ENCODE measurements at regions not wholly inside any gene's neighbourhood (a gene's known extent, or its start where the extent isn't known, plus 50 kb on each side); places are given as distances from the start of the nearest gene placed in this dataset.

DNA sequence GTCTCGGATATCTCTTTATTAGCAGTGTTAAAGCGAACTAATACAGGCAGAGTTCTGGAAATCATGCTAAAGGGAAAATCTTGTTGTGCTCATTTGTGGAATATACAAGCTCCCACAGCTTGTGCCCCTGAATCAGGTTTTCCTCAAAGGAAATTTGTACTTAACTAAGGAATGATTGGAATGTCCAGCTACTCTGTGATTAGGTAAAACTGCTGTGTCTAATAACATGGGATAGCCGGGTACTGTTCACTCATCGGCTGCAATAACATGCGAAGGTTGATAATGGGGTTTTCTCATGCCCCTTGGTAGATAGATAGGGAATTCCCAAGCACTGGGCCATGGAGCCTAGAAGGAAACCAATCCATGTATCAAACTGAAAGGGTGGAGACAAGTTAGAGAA is 306.7 kb downstream of the NR2F1-AS1 start:
- DNase-seq, result no peak
- H3K4me3 ChIP-seq (ENCODE audit: insufficient read depth, low read depth, low read length), result no peak overlapping the region
- H3K27me3 ChIP-seq (ENCODE audit: control insufficient read depth, insufficient read depth, low read length), result no peaks in the 10 kb centered on the region
- H3K36me3 ChIP-seq (replicated peaks; ENCODE audit: control insufficient read depth, insufficient read depth, low read length), result no peaks in the 10 kb centered on the region

DNA sequence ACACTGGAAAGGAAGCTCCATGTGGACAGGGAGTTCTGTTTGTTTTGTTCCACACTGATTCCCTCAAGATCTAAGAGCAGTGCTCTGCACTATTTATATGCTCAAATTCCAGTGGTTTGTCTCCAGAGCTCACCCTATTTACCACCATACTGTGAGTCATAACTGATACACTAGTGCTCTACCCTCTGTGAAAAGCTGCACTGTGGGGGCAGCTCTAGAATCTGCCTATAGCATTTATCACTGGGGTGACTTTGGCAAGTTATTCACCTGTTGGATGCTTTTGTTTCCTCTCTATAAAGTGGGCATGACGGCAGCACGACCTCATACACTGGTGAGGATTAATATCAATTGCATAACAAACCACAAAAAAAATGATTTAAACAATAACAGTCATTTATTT is 307.8 kb downstream of the NR2F1-AS1 start:
- Histone ChIP-seq H3K4me3 (ENCODE audit: insufficient read depth, low read depth, low read length) (no peak overlapping the region), H3K36me3 (replicated peaks; ENCODE audit: control insufficient read depth, insufficient read depth, low read length) (no peaks in the 10 kb centered on the region), H3K27me3 (ENCODE audit: control insufficient read depth, insufficient read depth, low read length) (no peaks in the 10 kb centered on the region)
- no peak for DNase-seq

DNA sequence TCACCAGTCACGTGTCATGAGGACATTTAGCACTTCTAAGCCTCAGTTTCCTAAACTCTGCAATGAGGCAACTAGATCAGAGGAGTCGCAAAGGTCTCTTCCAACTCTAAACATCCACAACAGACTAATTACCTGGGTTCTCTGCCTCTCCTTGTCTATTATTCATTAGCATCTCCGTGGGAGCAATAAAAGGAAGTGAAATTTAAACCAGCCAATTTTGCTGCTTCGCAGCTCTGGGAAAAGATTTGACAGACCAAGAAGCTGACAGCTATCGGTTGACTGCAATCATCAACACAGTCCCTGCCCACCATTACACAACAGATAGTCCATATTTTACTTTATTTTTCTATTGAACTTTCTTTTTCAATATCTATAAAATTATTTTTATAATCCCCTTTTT is 308.9 kb downstream of the NR2F1-AS1 start:
- Histone ChIP-seq H3K27me3 (ENCODE audit: control insufficient read depth, insufficient read depth, low read length) (no peaks in the 10 kb centered on the region), H3K4me3 (ENCODE audit: insufficient read depth, low read depth, low read length) (no peak overlapping the region), H3K36me3 (replicated peaks; ENCODE audit: control insufficient read depth, insufficient read depth, low read length) (no peaks in the 10 kb centered on the region)
- no peak for DNase-seq

DNA sequence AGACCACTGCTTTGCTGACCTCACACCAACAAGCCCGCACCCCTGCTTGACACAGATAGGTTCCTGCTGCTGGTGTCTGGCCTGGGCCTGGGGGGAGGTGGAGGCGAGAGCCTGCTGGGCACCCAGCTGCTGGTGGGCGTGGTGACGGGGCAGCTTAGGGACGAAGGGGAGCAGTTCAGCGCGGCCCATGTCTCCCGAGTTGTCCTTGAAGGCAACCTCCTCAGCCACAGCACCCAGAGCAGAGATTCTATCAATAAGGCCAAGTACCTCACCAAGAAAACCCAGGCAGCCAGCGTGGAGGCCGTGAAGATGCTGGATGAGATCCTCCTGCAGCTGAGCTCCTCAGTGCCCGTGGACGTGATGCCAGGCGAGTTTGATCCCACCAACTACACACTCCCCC is 313.3 kb downstream of the NR2F1-AS1 start:
- no peaks in the 10 kb centered on the region for H3K27me3 ChIP-seq (ENCODE audit: control insufficient read depth, insufficient read depth, low read length)
- H3K4me3 ChIP-seq (ENCODE audit: insufficient read depth, low read depth, low read length), result no peak overlapping the region
- no peaks in the 10 kb centered on the region for H3K36me3 ChIP-seq (replicated peaks; ENCODE audit: control insufficient read depth, insufficient read depth, low read length)
- no peak for DNase-seq

DNA sequence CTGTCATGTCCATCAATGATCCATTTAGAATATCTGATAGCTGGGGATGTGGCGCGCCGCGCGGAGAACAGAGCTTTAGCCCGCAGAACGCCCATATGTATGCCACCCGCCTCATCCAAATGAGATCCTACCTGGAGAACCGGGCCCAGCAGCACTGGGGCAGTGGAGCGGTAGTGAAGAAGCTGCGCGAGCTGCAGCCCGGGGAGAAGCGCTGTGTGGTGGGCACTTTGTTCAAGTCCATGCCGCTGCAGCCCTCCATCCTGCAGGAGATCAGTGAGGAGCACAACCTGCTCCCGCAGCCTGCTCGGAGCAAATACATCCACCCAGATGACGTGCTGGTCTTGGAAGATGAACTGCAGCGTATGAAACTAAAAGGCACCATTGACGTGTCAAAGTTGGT is 313.7 kb downstream of the NR2F1-AS1 start:
- DNase-seq, result no peak
- H3K27me3 ChIP-seq (ENCODE audit: control insufficient read depth, insufficient read depth, low read length), result no peaks in the 10 kb centered on the region
- no peak overlapping the region for H3K4me3 ChIP-seq (ENCODE audit: insufficient read depth, low read depth, low read length)
- no peaks in the 10 kb centered on the region for H3K36me3 ChIP-seq (replicated peaks; ENCODE audit: control insufficient read depth, insufficient read depth, low read length)

DNA sequence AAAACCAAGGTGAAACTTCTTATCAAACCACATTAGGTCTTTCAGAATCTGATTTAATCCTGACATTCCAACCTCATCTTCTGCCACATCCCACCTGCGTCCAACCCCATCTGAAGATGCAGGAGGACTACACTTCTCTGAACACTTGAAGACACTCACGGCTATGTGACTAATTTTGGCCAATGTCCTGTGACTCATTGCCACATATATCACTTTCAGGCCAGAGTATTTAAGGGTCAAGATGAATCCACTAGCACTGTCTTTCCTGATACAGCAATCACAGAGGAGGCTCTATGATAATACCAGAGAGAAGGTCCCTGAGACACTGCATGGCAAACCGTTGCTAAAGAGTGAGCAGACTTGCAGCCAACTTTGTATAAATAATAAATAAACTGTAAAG is 323.4 kb downstream of the NR2F1-AS1 start:
- H3K27me3 ChIP-seq (ENCODE audit: control insufficient read depth, insufficient read depth, low read length), result no peaks in the 10 kb centered on the region
- H3K4me3 ChIP-seq (ENCODE audit: insufficient read depth, low read depth, low read length), result no peak overlapping the region
- no peaks in the 10 kb centered on the region for H3K36me3 ChIP-seq (replicated peaks; ENCODE audit: control insufficient read depth, insufficient read depth, low read length)
- no peak for DNase-seq

DNA sequence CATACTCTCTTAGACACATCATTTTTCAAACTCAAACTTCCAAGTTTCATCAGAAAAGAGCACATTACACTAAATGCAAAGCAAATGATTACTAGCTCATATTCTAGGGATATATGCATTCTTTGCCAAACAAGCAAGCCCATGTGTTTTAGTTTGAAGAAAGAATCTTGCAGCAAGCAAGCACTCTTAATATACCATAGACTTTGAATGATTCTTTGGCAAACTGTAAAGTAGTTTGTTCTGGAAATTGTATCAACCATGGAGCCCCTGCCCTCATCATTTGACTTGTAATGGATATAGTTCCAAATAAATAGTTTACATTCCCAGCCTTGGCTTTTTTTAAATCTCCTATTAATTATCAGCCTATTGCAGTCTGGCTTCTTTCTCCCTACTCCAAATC is 325.2 kb downstream of the NR2F1-AS1 start:
- DNase-seq, result no peak
- Histone ChIP-seq H3K36me3 (replicated peaks; ENCODE audit: control insufficient read depth, insufficient read depth, low read length) (no peaks in the 10 kb centered on the region), H3K4me3 (ENCODE audit: insufficient read depth, low read depth, low read length) (no peak overlapping the region), H3K27me3 (ENCODE audit: control insufficient read depth, insufficient read depth, low read length) (no peaks in the 10 kb centered on the region)

DNA sequence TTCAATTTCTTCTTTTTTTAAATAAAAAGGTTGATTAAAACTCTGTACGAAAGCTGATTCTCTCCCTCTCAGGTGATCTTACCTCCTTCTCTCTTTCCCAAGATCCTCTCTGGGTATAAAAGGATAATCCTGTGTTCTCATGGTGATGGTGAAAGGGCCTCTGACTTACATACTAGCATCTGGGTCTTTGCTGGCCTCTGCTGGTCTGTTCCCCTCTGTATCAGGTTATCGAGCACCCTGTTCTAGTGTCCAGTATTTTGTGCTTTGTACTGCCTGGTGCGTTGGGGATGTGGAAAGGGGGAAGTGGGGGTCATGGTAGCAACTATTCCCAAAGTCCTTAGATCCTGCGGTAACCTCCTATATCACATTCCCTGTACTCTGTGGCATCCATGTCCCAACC is 328.9 kb downstream of the NR2F1-AS1 start:
- Histone ChIP-seq H3K27me3 (ENCODE audit: control insufficient read depth, insufficient read depth, low read length) (peaks cover 2% of the 10 kb centered on the region), H3K36me3 (replicated peaks; ENCODE audit: control insufficient read depth, insufficient read depth, low read length) (no peaks in the 10 kb centered on the region), H3K4me3 (ENCODE audit: insufficient read depth, low read depth, low read length) (no peak overlapping the region)
- DNase-seq, result no peak

DNA sequence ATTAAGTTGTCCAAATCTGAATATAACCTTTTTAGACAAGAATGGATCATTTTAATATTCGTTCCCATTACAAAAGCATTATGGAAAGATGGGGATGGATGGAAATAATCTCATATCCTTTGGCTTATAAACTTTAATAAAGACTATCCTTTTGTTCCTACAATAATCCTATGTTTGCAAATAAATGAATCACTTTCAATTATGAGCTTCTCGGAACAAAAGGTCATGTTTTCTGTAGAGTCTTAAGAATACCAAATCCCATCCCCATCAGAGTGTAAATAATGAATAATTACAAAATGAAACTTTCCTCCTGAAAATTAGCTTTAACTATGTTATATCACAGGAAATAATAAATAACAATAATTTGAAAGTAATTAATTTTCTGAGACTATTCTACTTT is 329.7 kb downstream of the NR2F1-AS1 start:
- H3K4me3 ChIP-seq (ENCODE audit: insufficient read depth, low read depth, low read length), result no peak overlapping the region
- H3K36me3 ChIP-seq (replicated peaks; ENCODE audit: control insufficient read depth, insufficient read depth, low read length), result no peaks in the 10 kb centered on the region
- DNase-seq, result no peak
- peaks cover 2% of the 10 kb centered on the region for H3K27me3 ChIP-seq (ENCODE audit: control insufficient read depth, insufficient read depth, low read length)

DNA sequence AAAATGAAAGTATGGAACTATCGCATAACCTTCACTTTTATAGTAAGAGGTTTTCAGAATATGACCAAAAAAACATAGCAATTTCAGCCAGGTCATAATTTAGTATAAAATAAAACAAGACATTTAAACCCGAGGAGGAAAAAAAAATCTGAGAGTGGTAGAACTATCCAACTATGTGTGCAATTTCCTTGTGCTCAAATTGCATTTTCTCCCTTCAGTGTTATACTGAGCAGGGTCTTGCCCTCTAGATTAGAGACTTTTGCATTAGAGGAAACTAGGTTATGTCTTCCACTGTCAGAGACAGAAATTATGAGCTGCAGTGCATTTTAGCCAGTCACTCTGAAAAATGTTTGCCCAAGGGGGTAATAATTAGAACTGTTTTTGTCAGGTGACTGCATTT is 330.6 kb downstream of the NR2F1-AS1 start:
- Histone ChIP-seq H3K36me3 (replicated peaks; ENCODE audit: control insufficient read depth, insufficient read depth, low read length) (no peaks in the 10 kb centered on the region), H3K27me3 (ENCODE audit: control insufficient read depth, insufficient read depth, low read length) (peaks cover 3% of the 10 kb centered on the region), H3K4me3 (ENCODE audit: insufficient read depth, low read depth, low read length) (no peak overlapping the region)
- DNase-seq, result no peak

DNA sequence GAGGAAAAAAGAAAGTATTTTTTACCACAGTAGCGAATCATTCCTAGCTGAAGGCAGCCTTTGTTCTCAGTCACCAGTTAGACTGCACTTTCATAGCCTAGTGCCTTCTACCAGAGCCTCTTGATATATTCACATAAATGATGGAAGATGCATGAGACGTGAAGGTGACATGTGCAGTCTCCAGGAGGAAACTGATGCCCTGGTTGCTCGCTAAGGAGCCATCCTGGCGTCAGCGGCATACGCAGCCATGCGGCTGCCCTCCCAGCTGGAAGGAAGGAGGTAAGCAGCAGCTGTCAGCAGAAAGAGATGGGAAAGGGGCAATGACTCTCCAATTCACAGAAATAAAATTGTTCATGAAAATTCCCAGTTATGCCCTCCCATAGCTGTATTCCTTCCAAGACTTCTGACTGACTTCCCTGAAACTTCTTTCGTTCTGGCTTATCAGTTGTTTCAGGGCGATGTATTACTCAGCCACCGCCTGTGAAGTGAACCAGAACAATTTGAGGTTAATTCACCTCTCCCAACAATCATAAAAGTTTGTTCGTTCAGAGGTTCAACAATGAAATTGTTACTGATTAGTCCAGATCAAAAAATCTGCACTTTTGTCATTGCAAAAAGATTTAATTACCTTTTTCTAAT is 331.2 kb downstream of the NR2F1-AS1 start:
- Histone ChIP-seq H3K27me3 (ENCODE audit: control insufficient read depth, insufficient read depth, low read length) (peaks cover 6% of the 10 kb centered on the region), H3K4me3 (ENCODE audit: insufficient read depth, low read depth, low read length) (no peak overlapping the region), H3K36me3 (replicated peaks; ENCODE audit: control insufficient read depth, insufficient read depth, low read length) (no peaks in the 10 kb centered on the region)
- DNase-seq, result no peak

DNA sequence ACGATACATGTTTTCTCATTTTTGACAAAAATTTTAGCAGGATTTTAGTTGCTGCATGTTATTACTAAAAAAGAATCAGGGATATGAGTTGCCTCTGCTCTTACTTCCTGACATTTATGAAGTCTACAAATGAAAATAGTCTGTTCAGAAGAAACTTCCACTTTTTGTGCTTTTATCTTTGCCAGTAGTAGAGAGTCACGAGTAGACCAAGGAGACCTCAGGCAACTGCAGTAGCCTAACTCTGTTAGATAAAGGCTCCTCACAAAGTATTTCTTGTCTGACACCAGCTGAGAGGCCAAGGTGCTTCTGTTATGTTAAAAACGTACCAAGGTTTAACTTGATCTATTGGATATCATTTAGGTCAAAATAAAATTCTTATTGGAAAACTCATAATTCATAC is 333.9 kb downstream of the NR2F1-AS1 start:
- H3K27me3 ChIP-seq (ENCODE audit: control insufficient read depth, insufficient read depth, low read length), result peaks cover 8% of the 10 kb centered on the region
- no peaks in the 10 kb centered on the region for H3K36me3 ChIP-seq (replicated peaks; ENCODE audit: control insufficient read depth, insufficient read depth, low read length)
- no peak overlapping the region for H3K4me3 ChIP-seq (ENCODE audit: insufficient read depth, low read depth, low read length)
- no peak for DNase-seq

DNA sequence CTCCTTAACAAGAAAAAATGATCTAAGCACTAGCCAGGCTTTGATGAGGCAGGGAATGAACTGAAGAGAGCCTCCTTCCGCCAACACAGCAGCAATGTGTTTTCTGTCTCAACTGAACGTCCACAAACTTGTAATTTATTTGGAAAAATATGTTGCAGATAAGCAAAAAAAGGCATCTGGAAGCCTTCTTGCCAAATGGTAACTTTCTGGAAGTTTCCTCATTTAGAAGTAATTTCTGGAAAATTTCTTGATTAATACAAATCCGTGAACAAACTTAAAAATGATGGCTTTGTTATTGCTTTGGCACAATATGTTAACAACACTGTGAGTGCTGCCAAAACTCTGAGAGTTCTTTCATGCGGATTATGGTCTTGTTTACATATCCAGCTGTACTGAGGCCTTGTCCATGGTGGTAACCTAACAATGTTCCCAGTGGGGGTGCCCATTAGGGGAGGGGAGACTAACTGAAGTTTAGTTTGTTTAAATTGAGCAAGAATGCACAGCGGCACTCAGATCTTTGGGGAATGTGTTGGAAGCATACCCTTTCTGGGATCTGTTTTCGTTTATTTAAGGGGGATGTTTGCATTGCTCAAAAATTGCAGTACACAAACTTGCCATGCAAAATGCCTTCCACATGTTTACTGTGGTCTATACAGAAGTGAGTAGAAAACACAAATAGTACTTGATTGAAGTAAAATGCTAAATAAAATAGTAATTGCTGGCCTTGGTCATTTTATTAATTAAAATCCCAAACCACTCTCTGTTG is 334.7 kb downstream of the NR2F1-AS1 start:
- H3K36me3 ChIP-seq (replicated peaks; ENCODE audit: control insufficient read depth, insufficient read depth, low read length), result no peaks in the 10 kb centered on the region
- no peak overlapping the region for H3K4me3 ChIP-seq (ENCODE audit: insufficient read depth, low read depth, low read length)
- DNase-seq, result no peak
- peaks cover 8% of the 10 kb centered on the region for H3K27me3 ChIP-seq (ENCODE audit: control insufficient read depth, insufficient read depth, low read length)

DNA sequence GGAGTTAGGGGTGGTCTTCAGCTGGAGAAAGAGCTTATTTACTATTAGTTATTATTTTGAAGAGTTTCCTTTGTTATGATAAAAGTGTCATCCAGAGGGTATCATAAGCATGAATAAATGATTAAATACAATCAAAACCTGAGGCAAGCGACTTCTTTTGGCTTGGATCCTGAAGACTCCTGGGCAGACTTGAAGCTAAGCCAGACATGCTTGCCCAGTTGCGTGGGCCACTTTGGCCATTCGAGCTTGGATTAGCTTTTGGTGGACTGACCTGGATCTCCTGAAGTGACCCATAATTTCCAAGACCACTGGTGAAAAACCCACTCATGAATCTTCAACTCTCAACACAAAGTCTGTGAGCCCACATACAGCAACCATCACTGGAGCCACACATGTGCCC is 335.8 kb downstream of the NR2F1-AS1 start:
- H3K27me3 ChIP-seq (ENCODE audit: control insufficient read depth, insufficient read depth, low read length), result peaks cover 8% of the 10 kb centered on the region
- no peak overlapping the region for H3K4me3 ChIP-seq (ENCODE audit: insufficient read depth, low read depth, low read length)
- no peaks in the 10 kb centered on the region for H3K36me3 ChIP-seq (replicated peaks; ENCODE audit: control insufficient read depth, insufficient read depth, low read length)
- no peak for DNase-seq

DNA sequence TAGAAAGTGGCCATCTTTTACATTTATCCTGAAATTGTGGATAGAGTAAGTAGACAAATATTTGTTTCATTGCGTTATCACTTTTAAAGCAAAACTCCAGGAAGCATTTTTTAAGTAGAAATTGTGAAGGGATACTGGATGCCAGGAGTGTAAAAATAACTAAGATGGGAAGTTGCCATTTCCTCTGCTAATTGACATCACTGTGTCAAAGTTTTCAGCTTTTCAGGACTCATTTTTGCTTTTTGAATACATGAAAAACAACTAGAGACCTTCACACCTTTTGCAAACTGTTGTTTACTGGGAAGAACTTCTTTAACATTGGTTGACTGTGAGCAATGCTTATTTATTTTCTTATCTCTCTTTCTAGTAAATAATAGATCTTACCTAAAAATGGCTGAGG is 337.5 kb downstream of the NR2F1-AS1 start:
- H3K36me3 ChIP-seq (replicated peaks; ENCODE audit: control insufficient read depth, insufficient read depth, low read length), result no peaks in the 10 kb centered on the region
- H3K4me3 ChIP-seq (ENCODE audit: insufficient read depth, low read depth, low read length), result no peak overlapping the region
- no peak for DNase-seq
- peaks cover 8% of the 10 kb centered on the region for H3K27me3 ChIP-seq (ENCODE audit: control insufficient read depth, insufficient read depth, low read length)
